Neural cell (in vitro differentiated cells): ENCODE measurements at regions not wholly inside any gene's neighbourhood (a gene's known extent, or its start where the extent isn't known, plus 50 kb on each side); places are given as distances from the start of the nearest gene placed in this dataset.

Source experiments
- H2AFZ ChIP-seq: fragments of 200-600, 300-800 bp; sonication (generic), shearing (Covaris generic); 2 replicates; pipeline ENCODE4 v1.6.0; 2014; ENCODE audit warnings: low read depth, mild to moderate bottlenecking, antibody characterized with exemption, low read length, moderate library complexity
- H3F3A ChIP-seq: fragments of 200-600 bp; shearing (Covaris generic); 2 replicates; pipeline ENCODE4 v1.6.1; 2016; ENCODE audit warnings: mild to moderate bottlenecking, moderate library complexity, mixed read lengths, antibody characterized with exemption, low read length; ENCODE audit not compliant: insufficient read depth, poor library complexity, severe bottlenecking
- H3K27ac ChIP-seq: fragments of 200-600, 300-800 bp; sonication (generic), shearing (Covaris generic); 2 replicates; pipeline ENCODE4 v1.5.1; 2014; ENCODE audit warnings: mild to moderate bottlenecking, low read length, moderate library complexity
- H3K27me3 ChIP-seq: fragments of 300-800, 200-600 bp; sonication (generic), shearing (Covaris generic); 2 replicates; pipeline ENCODE4 v1.6.0; 2014; ENCODE audit warnings: mild to moderate bottlenecking, low read depth, low read length, moderate library complexity; ENCODE audit not compliant: insufficient read depth
- H3K36me3 ChIP-seq: fragments of 300-800, 200-600 bp; sonication (generic), shearing (Covaris generic); 2 replicates; pipeline ENCODE4 v1.5.1; 2014; ENCODE audit warnings: mild to moderate bottlenecking, antibody characterized with exemption, low read length, moderate library complexity; ENCODE audit not compliant: insufficient read depth
- H3K4me2 ChIP-seq: fragments of 300-800, 200-600 bp; sonication (generic), shearing (Covaris generic); 2 replicates; pipeline ENCODE4 v1.6.0; 2014; ENCODE audit warnings: mild to moderate bottlenecking, low read length
- H3K4me3 ChIP-seq: fragments of 300-800, 200-600 bp; sonication (generic), shearing (Covaris generic); 2 replicates; pipeline ENCODE4 v1.5.1; 2014; ENCODE audit warnings: mild to moderate bottlenecking, low read length, moderate library complexity
- H3K79me2 ChIP-seq: fragments of 200-600 bp; shearing (Covaris generic); replicated peaks from 2 replicates; pipeline ENCODE4 v1.6.0; 2014; ENCODE audit warnings: mild to moderate bottlenecking, low read length, moderate library complexity; ENCODE audit not compliant: insufficient read depth
- H3K9ac ChIP-seq: fragments of 300-800, 200-600 bp; sonication (generic), shearing (Covaris generic); 2 replicates; pipeline ENCODE4 v1.6.1; 2016; ENCODE audit warnings: mild to moderate bottlenecking, low read length, mixed read lengths
- H3K9me2 ChIP-seq: fragments of 200-600 bp; shearing (Covaris generic); 2 replicates; pipeline ENCODE4 v1.6.1; 2016; ENCODE audit warnings: mild to moderate bottlenecking, low read length, mixed read lengths; ENCODE audit not compliant: insufficient read depth
- H3K9me3 ChIP-seq: fragments of 200-600, 300-800 bp; sonication (generic), shearing (Covaris generic); 2 replicates; pipeline ENCODE4 v1.6.1; 2016; ENCODE audit warnings: mild to moderate bottlenecking, mixed run types, low read length, moderate library complexity, mixed read lengths
- H4K20me1 ChIP-seq: fragments of 200-600 bp; shearing (Covaris generic); 2 replicates; pipeline ENCODE4 v1.6.1; 2016; ENCODE audit warnings: mild to moderate bottlenecking, mixed run types; ENCODE audit not compliant: insufficient read depth
- CTCF ChIP-seq: fragments of 450-650 bp; IDR thresholded peaks from 2 replicates; pipeline ENCODE4 v1.5.1; 2014; ENCODE audit warnings: antibody characterized with exemption, mild to moderate bottlenecking, moderate library complexity; ENCODE audit not compliant: poor library complexity, severe bottlenecking
- EP300 ChIP-seq: fragments of 450-650 bp; conservative IDR thresholded peaks from 2 replicates; pipeline ENCODE4 v1.6.1; 2014; ENCODE audit warnings: antibody characterized with exemption, mild to moderate bottlenecking, moderate library complexity; ENCODE audit not compliant: poor library complexity, severe bottlenecking
- EZH2 ChIP-seq: fragments of 200-600, 300-800 bp; shearing (Covaris generic), sonication (generic); IDR thresholded peaks from 2 replicates; pipeline ENCODE4 v1.6.1; 2014; ENCODE audit warnings: antibody characterized with exemption, low read length, borderline replicate concordance, mild to moderate bottlenecking; ENCODE audit not compliant: insufficient read depth, poor library complexity, severe bottlenecking
- MXI1 ChIP-seq: fragments of 450-650 bp; conservative IDR thresholded peaks from 2 replicates; pipeline ENCODE4 v1.6.1; 2014; ENCODE audit warnings: antibody characterized with exemption, mild to moderate bottlenecking; ENCODE audit not compliant: poor library complexity, severe bottlenecking
- POLR2AphosphoS5 ChIP-seq: IDR thresholded peaks from 2 replicates; pipeline ENCODE4 v1.6.1; 2012
- RAD21 ChIP-seq: fragments of 450-650 bp; conservative IDR thresholded peaks from 2 replicates; pipeline ENCODE4 v1.6.1; 2014; ENCODE audit warnings: antibody characterized with exemption, mild to moderate bottlenecking, moderate library complexity
- REST ChIP-seq: IDR thresholded peaks from 2 replicates; pipeline ENCODE4 v1.6.1; 2012; ENCODE audit warnings: borderline replicate concordance
- SMC3 ChIP-seq: fragments of 450-650 bp; conservative IDR thresholded peaks from 2 replicates; pipeline ENCODE4 v1.6.1; 2014; ENCODE audit warnings: antibody characterized with exemption, mild to moderate bottlenecking, moderate library complexity; ENCODE audit not compliant: poor library complexity
- TAF1 ChIP-seq: IDR thresholded peaks from 2 replicates; pipeline ENCODE4 v1.6.1; 2012; ENCODE audit warnings: low read depth

- Histone ChIP-seq H3K4me3 (no peak overlapping the region), H3K9me2 (no peaks in the 10 kb centered on the region), H3K27me3 (no peaks in the 10 kb centered on the region), H3K79me2 (no peaks in the 10 kb centered on the region), H4K20me1 (no peaks in the 10 kb centered on the region), H3K9ac (no peak overlapping the region), H3K27ac (no peak overlapping the region), H2AFZ (no peak overlapping the region), H3F3A (no peaks in the 10 kb centered on the region), H3K4me2 (no peak overlapping the region), H3K9me3 (no peaks in the 10 kb centered on the region), H3K36me3 (no peaks in the 10 kb centered on the region)
- TF ChIP-seq CTCF (no peak), POLR2AphosphoS5 (no peak), TAF1 (no peak), REST (no peak), SMC3 (no peak)
Measured at GRCh38 chr10:36886303-36886891, 239.0 kb upstream of the ANKRD30A start.

- Histone ChIP-seq H3K9me2 (no peaks in the 10 kb centered on the region), H3K79me2 (no peaks in the 10 kb centered on the region), H3K27me3 (no peaks in the 10 kb centered on the region), H3K9ac (no peak overlapping the region), H3K4me3 (no peak overlapping the region), H3K27ac (no peak overlapping the region), H3K36me3 (no peaks in the 10 kb centered on the region), H3K9me3 (no peaks in the 10 kb centered on the region), H3K4me2 (no peak overlapping the region), H2AFZ (no peak overlapping the region), H3F3A (no peaks in the 10 kb centered on the region), H4K20me1 (no peaks in the 10 kb centered on the region)
- no peak for TF ChIP-seq MXI1
Measured at GRCh38 chr10:36885746-36886145, 239.7 kb upstream of the ANKRD30A start.

GRCh38 chr10:36882781-36883180 is 242.6 kb upstream of the ANKRD30A start:
- Histone ChIP-seq H3K36me3 (no peaks in the 10 kb centered on the region), H3K79me2 (no peaks in the 10 kb centered on the region), H3K27ac (no peak overlapping the region), H3K9ac (no peak overlapping the region), H3K4me3 (no peak overlapping the region), H3K4me2 (no peak overlapping the region), H3K27me3 (no peaks in the 10 kb centered on the region), H3K9me2 (no peaks in the 10 kb centered on the region), H2AFZ (no peak overlapping the region), H4K20me1 (no peaks in the 10 kb centered on the region), H3F3A (no peaks in the 10 kb centered on the region), H3K9me3 (no peaks in the 10 kb centered on the region)
- TF ChIP-seq EP300, result no peak
- TF ChIP-seq RAD21, result no peak
- TF ChIP-seq EZH2, result no peak
- TF ChIP-seq SMC3, result no peak
- TF ChIP-seq MXI1, result no peak
- no peak for TF ChIP-seq POLR2AphosphoS5
- no peak for TF ChIP-seq REST
- no peak for TF ChIP-seq CTCF
- no peak for TF ChIP-seq TAF1
